ENCODE measurements at regions not wholly inside any gene's neighbourhood (a gene's known extent, or its start where the extent isn't known, plus 50 kb on each side); places are given as distances from the start of the nearest gene placed in this dataset.

- Histone ChIP-seq H3K27me3 (no peaks in the 10 kb centered on the region), H3K27ac (no peak overlapping the region), H3K9me3 (no peaks in the 10 kb centered on the region), H3K36me3 (no peaks in the 10 kb centered on the region), H3K4me3 (no peak overlapping the region), H3K4me1 (no peaks in the 10 kb centered on the region)
- no peak for TF ChIP-seq CTCF (IDR thresholded peaks at IDR 0.05)
- no peak for DNase-seq (ENCODE audit: low spot score in 2 of 2)
- intact Hi-C loops (cut with DNase I), result no loop called here
Measured at GRCh38 chr13:88862095-88862620, 1191.0 kb downstream of the SLITRK5 start.

GRCh38 chr13:88863116-88863515 is 1191.9 kb downstream of the SLITRK5 start:
- H3K4me3 ChIP-seq, result no peak overlapping the region
- no peak for TF ChIP-seq CTCF (IDR thresholded peaks at IDR 0.05)
- no peak for DNase-seq (ENCODE audit: low spot score in 2 of 2)

GRCh38 chr13:88866195-88866594 is 1195.0 kb downstream of the SLITRK5 start:
- TF ChIP-seq CTCF (IDR thresholded peaks at IDR 0.05), result no peak
- H3K27ac ChIP-seq, result no peak overlapping the region
- H3K9me3 ChIP-seq, result no peaks in the 10 kb centered on the region
- intact Hi-C loops (cut with DNase I), result no loop called here
- DNase-seq (ENCODE audit: low spot score in 2 of 2), result no peak
- H3K4me1 ChIP-seq, result no peaks in the 10 kb centered on the region
- H3K4me3 ChIP-seq, result no peak overlapping the region
- H3K36me3 ChIP-seq, result no peaks in the 10 kb centered on the region
- H3K27me3 ChIP-seq, result no peaks in the 10 kb centered on the region

More at GRCh38 chr13:88863116-88863515, 1191.9 kb downstream of the SLITRK5 start:
- no peaks in the 10 kb centered on the region for H3K4me1 ChIP-seq
- no peaks in the 10 kb centered on the region for H3K27me3 ChIP-seq
- intact Hi-C loops (cut with DNase I), result no loop called here
- no peaks in the 10 kb centered on the region for H3K36me3 ChIP-seq
- H3K9me3 ChIP-seq, result no peaks in the 10 kb centered on the region
- H3K27ac ChIP-seq, result no peak overlapping the region

GRCh38 chr13:88883741-88884140 is 1212.6 kb downstream of the SLITRK5 start:
- Histone ChIP-seq H3K27me3 (no peaks in the 10 kb centered on the region), H3K36me3 (no peaks in the 10 kb centered on the region), H3K4me3 (no peak overlapping the region), H3K4me1 (no peaks in the 10 kb centered on the region), H3K27ac (no peak overlapping the region), H3K9me3 (no peaks in the 10 kb centered on the region)
- no peak for TF ChIP-seq CTCF (IDR thresholded peaks at IDR 0.05)
- intact Hi-C loops (cut with DNase I), result no loop called here
- no peak for DNase-seq (ENCODE audit: low spot score in 2 of 2)

GRCh38 chr13:88887045-88887662 is 1216.0 kb downstream of the SLITRK5 start:
- H3K36me3 ChIP-seq, result no peaks in the 10 kb centered on the region
- H3K4me3 ChIP-seq, result no peak overlapping the region
- intact Hi-C loops (cut with DNase I), result no loop called here
- no peak for DNase-seq (ENCODE audit: low spot score in 2 of 2)
- H3K27me3 ChIP-seq, result no peaks in the 10 kb centered on the region
- H3K27ac ChIP-seq, result no peak overlapping the region
- no peaks in the 10 kb centered on the region for H3K9me3 ChIP-seq
- no peak for TF ChIP-seq CTCF (IDR thresholded peaks at IDR 0.05)
- no peaks in the 10 kb centered on the region for H3K4me1 ChIP-seq
